ENCODE measurements at regions not wholly inside any gene's neighbourhood (a gene's known extent, or its start where the extent isn't known, plus 50 kb on each side); places are given as distances from the start of the nearest gene placed in this dataset.

DNA sequence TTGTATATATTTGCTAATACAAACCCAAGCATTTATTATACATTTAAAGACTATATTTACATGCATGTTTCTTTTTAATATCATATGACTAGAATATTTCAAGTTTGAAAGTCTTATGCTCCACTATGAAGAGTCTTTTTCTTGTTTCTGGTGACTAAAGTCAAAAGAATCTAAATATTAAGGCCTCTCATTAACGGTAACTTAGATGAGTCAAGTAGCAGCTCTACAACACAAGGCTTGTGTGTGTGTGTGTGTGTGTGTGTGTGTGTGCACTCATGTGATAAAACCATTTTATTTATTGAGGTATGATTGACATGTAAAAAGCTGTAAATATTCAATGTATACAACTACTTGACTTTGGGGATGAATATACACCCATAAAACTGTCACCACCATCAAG is 275.6 kb downstream of the TFAP2B start:
- Histone ChIP-seq H3K27me3 (replicated peaks; ENCODE audit: insufficient read depth, low read depth, low read length, poor library complexity) (no peaks in the 10 kb centered on the region), H3K4me1 (ENCODE audit: insufficient read depth, low read length, poor library complexity, severe bottlenecking) (no peaks in the 10 kb centered on the region), H3K36me3 (ENCODE audit: insufficient read depth, low read length, poor library complexity, severe bottlenecking) (no peaks in the 10 kb centered on the region), H3K9me3 (ENCODE audit: low read depth, low read length, poor library complexity, severe bottlenecking) (no peaks in the 10 kb centered on the region), H3K4me3 (ENCODE audit: low read depth, low read length, poor library complexity, severe bottlenecking) (no peak overlapping the region), H3K27ac (ENCODE audit: low read depth, low read length, poor library complexity, severe bottlenecking) (no peak overlapping the region)
- no TSS peak for BruUV-seq (replicated peaks)
- no peak for DNase-seq (ENCODE audit: low spot score)
- POLR2A ChIA-PET (ENCODE audit: low non-redundant PET), result no interaction called here
- CTCF ChIA-PET, result no interaction called here
- TF ChIP-seq EZH2 (IDR thresholded peaks at IDR 0.05; ENCODE audit: borderline replicate concordance, low read depth, low read length, poor library complexity, severe bottlenecking) (no peak), CTCF (conservative IDR thresholded peaks at IDR 0.05; ENCODE audit: low read depth, low read length) (no peak)
- intact Hi-C loops (cut with micrococcal nuclease; ENCODE audit: unreplicated experiment), result no loop called here

DNA sequence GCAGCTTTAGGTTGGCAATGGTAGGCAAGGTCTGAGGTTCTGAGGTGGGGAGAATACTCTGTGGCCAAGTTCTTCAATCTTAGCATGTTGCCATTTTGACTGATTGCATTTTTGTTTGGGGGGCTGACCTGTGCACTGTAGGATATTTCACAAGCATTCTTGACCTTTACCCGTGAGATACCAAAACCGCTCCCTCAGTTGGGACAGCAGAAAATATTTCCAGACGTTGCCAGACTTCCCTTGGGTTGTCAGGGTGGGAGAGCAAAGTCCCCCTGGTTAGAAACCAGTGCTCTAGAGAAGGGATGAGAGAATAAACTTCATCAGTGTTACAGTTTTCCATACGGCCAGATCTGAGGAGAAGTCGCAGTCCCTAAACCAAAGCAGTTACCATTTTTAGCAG is 279.6 kb downstream of the TFAP2B start:
- H3K4me1 ChIP-seq (ENCODE audit: insufficient read depth, low read length, poor library complexity, severe bottlenecking), result no peaks in the 10 kb centered on the region
- intact Hi-C loops (cut with micrococcal nuclease; ENCODE audit: unreplicated experiment), result no loop called here
- CTCF ChIA-PET, result no interaction called here

GRCh38 chr6:51098791-51099190 is 280.1 kb downstream of the TFAP2B start:
- Histone ChIP-seq H3K27me3 (replicated peaks; ENCODE audit: insufficient read depth, low read depth, low read length, poor library complexity) (no peaks in the 10 kb centered on the region), H3K9me3 (ENCODE audit: low read depth, low read length, poor library complexity, severe bottlenecking) (no peaks in the 10 kb centered on the region), H3K36me3 (ENCODE audit: insufficient read depth, low read length, poor library complexity, severe bottlenecking) (no peaks in the 10 kb centered on the region), H3K4me3 (ENCODE audit: low read depth, low read length, poor library complexity, severe bottlenecking) (no peak overlapping the region), H3K4me1 (ENCODE audit: insufficient read depth, low read length, poor library complexity, severe bottlenecking) (no peaks in the 10 kb centered on the region), H3K27ac (ENCODE audit: low read depth, low read length, poor library complexity, severe bottlenecking) (no peak overlapping the region)
- peak; percentile 4 for DNase-seq (ENCODE audit: low spot score)
- BruUV-seq (replicated peaks), result no TSS peak
- no peak for TF ChIP-seq EZH2 (IDR thresholded peaks at IDR 0.05; ENCODE audit: borderline replicate concordance, low read depth, low read length, poor library complexity, severe bottlenecking)
- no peak for TF ChIP-seq CTCF (conservative IDR thresholded peaks at IDR 0.05; ENCODE audit: low read depth, low read length)
- POLR2A ChIA-PET (ENCODE audit: low non-redundant PET), result no interaction called here
- intact Hi-C loops (cut with micrococcal nuclease; ENCODE audit: unreplicated experiment), result no loop called here
- CTCF ChIA-PET, result no interaction called here

More for the DNA sequence above, 279.6 kb downstream of the TFAP2B start:
- Histone ChIP-seq H3K4me3 (ENCODE audit: low read depth, low read length, poor library complexity, severe bottlenecking) (no peak overlapping the region), H3K27ac (ENCODE audit: low read depth, low read length, poor library complexity, severe bottlenecking) (no peak overlapping the region), H3K27me3 (replicated peaks; ENCODE audit: insufficient read depth, low read depth, low read length, poor library complexity) (no peaks in the 10 kb centered on the region), H3K9me3 (ENCODE audit: low read depth, low read length, poor library complexity, severe bottlenecking) (no peaks in the 10 kb centered on the region), H3K36me3 (ENCODE audit: insufficient read depth, low read length, poor library complexity, severe bottlenecking) (no peaks in the 10 kb centered on the region)
- BruUV-seq (replicated peaks), result no TSS peak
- DNase-seq (ENCODE audit: low spot score), result no peak
- TF ChIP-seq CTCF (conservative IDR thresholded peaks at IDR 0.05; ENCODE audit: low read depth, low read length) (no peak), EZH2 (IDR thresholded peaks at IDR 0.05; ENCODE audit: borderline replicate concordance, low read depth, low read length, poor library complexity, severe bottlenecking) (no peak)
- POLR2A ChIA-PET (ENCODE audit: low non-redundant PET), result no interaction called here

Measured in A673 (cell line).